ENCODE measurements at regions not wholly inside any gene's neighbourhood (a gene's known extent, or its start where the extent isn't known, plus 50 kb on each side); places are given as distances from the start of the nearest gene placed in this dataset.
"Not testable (repeated sequence)": the region's sequence is repeated elsewhere in the genome, so short reads cannot be mapped to it uniquely, and the experiment has no call there.

GRCh38 chr1:164155347-164155746 lies 403.6 kb upstream of the PBX1 start:
- no peaks in the 10 kb centered on the region for H3K9me3 ChIP-seq (ENCODE audit: low read depth, low read length)
- no peak overlapping the region for H3K9ac ChIP-seq (ENCODE audit: insufficient read length)
- no peaks in the 10 kb centered on the region for H3K36me3 ChIP-seq (ENCODE audit: insufficient read depth, low read length)
- DNase-seq (ENCODE audit: low read depth, low spot score): no peak
- TF ChIP-seq POLR2AphosphoS5 (IDR thresholded peaks at IDR 0.05; ENCODE audit: borderline replicate concordance, low read depth, low read length) (no peak), FOXP2 (optimal IDR thresholded peaks at IDR 0.05; ENCODE audit: control extremely low read depth, extremely low read length, insufficient read depth) (no peak)
- H3K27ac ChIP-seq: no peak overlapping the region
- no peak overlapping the region for H3K4me3 ChIP-seq

- Histone ChIP-seq H3K27ac (no peak overlapping the region), H3K9me3 (ENCODE audit: low read depth, low read length) (no peaks in the 10 kb centered on the region), H3K36me3 (ENCODE audit: insufficient read depth, low read length) (no peaks in the 10 kb centered on the region), H3K9ac (ENCODE audit: insufficient read length) (no peak overlapping the region), H3K4me3 (no peak overlapping the region)
- no peak for DNase-seq (ENCODE audit: low read depth, low spot score)
- TF ChIP-seq FOXP2 (optimal IDR thresholded peaks at IDR 0.05; ENCODE audit: control extremely low read depth, extremely low read length, insufficient read depth) (no peak), EZH2 (IDR thresholded peaks at IDR 0.05) (no peak), POLR2AphosphoS5 (IDR thresholded peaks at IDR 0.05; ENCODE audit: borderline replicate concordance, low read depth, low read length) (no peak)
Observed at GRCh38 chr1:164163289-164163849, 395.6 kb upstream of the PBX1 start.

GRCh38 chr1:164165466-164165865 lies 393.5 kb upstream of the PBX1 start:
- no peak for DNase-seq (ENCODE audit: low read depth, low spot score)
- H3K36me3 ChIP-seq (ENCODE audit: insufficient read depth, low read length): no peaks in the 10 kb centered on the region
- no peak overlapping the region for H3K4me3 ChIP-seq
- TF ChIP-seq POLR2AphosphoS5 (IDR thresholded peaks at IDR 0.05; ENCODE audit: borderline replicate concordance, low read depth, low read length) (no peak), FOXP2 (optimal IDR thresholded peaks at IDR 0.05; ENCODE audit: control extremely low read depth, extremely low read length, insufficient read depth) (no peak), EZH2 (IDR thresholded peaks at IDR 0.05) (no peak)
- H3K9ac ChIP-seq (ENCODE audit: insufficient read length): no peak overlapping the region
- H3K27ac ChIP-seq: no peak overlapping the region
- H3K9me3 ChIP-seq (ENCODE audit: low read depth, low read length): no peaks in the 10 kb centered on the region

DNA sequence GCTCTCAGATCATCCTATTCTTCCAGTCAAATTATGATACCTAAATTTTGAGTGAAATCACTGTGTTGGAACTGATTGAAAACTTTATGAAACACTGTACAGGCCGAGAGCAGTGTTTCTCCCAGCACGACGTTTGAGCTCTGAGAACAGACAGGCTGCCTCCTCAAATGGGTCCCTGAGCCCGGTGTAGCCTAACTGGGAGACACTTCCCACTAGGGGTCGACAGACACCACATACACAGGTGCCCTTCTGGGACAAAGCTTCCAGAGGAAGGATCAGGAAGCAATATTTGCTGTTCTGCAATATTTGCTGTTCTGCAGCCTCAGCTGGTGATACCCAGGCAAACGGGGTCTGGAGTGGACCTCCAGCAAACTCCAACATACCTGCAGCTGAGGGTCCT lies 392.5 kb upstream of the PBX1 start:
- not testable (repeated sequence) for H3K9ac ChIP-seq (ENCODE audit: insufficient read length); H3K27ac ChIP-seq; H3K36me3 ChIP-seq (ENCODE audit: insufficient read depth, low read length); H3K4me3 ChIP-seq; H3K9me3 ChIP-seq (ENCODE audit: low read depth, low read length)
- peak; percentile 3 for DNase-seq (ENCODE audit: low read depth, low spot score)

DNA sequence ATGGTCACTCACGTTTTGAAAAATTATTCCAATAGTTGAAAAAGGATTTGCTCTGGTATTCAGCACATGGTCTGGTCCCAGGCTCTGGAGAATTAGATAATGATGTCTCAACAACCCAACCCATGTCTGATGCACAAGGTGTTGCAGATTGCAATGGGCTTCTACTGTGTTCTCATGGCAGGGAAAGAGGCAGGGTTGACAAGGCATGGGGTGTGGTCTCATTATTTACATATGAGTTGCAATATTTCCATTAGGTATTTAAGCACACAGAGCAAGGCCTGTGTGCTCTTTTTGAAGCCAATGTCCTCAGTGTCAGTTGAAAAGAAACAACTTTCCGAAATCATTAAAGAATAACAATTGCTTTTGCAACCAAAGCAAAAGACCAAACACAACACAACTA lies 381.9 kb upstream of the PBX1 start:
- Histone ChIP-seq H3K27ac (no peak overlapping the region), H3K9ac (ENCODE audit: insufficient read length) (no peak overlapping the region), H3K36me3 (ENCODE audit: insufficient read depth, low read length) (no peaks in the 10 kb centered on the region), H3K9me3 (ENCODE audit: low read depth, low read length) (no peaks in the 10 kb centered on the region), H3K4me3 (no peak overlapping the region)
- TF ChIP-seq EZH2 (IDR thresholded peaks at IDR 0.05) (no peak), POLR2AphosphoS5 (IDR thresholded peaks at IDR 0.05; ENCODE audit: borderline replicate concordance, low read depth, low read length) (no peak), FOXP2 (optimal IDR thresholded peaks at IDR 0.05; ENCODE audit: control extremely low read depth, extremely low read length, insufficient read depth) (no peak)
- DNase-seq (ENCODE audit: low read depth, low spot score): no peak

DNA sequence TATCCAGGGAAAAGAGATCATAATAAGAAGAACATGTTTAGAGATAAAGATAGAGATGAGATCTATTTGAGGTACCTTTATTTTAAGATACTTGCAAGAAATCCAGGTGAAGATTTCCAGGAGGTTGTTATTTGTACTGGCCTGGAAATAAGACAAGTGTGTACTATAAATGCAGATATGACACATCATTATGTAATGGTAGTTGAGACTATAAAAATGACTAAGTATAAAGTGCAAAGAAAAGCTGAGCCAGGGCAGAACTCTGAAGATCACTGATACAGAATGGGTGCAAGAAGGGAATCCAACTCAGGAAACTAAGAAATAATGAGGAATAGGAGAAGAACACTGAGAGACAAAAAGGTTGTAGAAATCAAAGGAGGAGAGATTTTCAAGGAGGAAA lies 378.2 kb upstream of the PBX1 start:
- H3K36me3 ChIP-seq (ENCODE audit: insufficient read depth, low read length): no peaks in the 10 kb centered on the region
- H3K4me3 ChIP-seq: no peak overlapping the region
- no peaks in the 10 kb centered on the region for H3K9me3 ChIP-seq (ENCODE audit: low read depth, low read length)
- no peak overlapping the region for H3K9ac ChIP-seq (ENCODE audit: insufficient read length)
- no peak overlapping the region for H3K27ac ChIP-seq
- no peak for DNase-seq (ENCODE audit: low read depth, low spot score)
- TF ChIP-seq EZH2 (IDR thresholded peaks at IDR 0.05) (no peak), FOXP2 (optimal IDR thresholded peaks at IDR 0.05; ENCODE audit: control extremely low read depth, extremely low read length, insufficient read depth) (no peak), POLR2AphosphoS5 (IDR thresholded peaks at IDR 0.05; ENCODE audit: borderline replicate concordance, low read depth, low read length) (no peak)

DNA sequence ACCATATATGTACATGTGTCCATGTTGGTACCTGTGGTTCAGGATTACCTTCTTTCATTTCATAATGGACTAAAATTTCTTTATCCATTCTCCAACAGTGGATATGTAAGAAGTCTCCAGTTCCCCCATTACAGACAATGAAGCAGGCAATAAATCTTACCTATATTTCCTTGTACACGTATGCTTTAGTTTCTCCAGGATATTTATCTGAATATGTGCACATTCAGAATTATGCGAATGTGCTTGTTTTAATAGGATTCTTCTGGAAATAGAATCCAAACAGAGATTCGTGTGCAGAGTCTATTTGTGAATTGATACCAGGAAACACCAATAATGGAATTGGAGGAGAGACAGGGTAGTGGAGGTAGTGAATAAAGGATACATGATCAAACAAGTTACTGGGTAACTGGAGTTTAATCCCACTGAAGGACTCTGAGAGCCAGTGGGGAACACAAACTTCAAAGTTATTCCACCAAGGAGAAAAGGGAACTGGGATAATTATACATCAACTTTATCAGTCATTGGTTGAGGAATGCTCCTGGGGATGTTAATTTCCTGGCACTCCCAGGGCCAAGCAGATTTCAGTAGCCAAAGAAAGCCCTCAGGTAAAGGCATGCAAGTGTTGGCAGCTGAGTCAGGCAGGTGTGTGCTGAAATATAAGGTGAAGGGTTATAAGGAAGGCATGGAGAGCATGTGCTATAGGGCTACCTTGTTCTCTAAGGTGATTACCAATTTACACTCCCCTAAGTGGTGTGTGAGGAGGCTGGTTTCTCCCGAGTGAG lies 374.9 kb upstream of the PBX1 start:
- TF ChIP-seq POLR2AphosphoS5 (IDR thresholded peaks at IDR 0.05; ENCODE audit: borderline replicate concordance, low read depth, low read length) (no peak), EZH2 (IDR thresholded peaks at IDR 0.05) (no peak), FOXP2 (optimal IDR thresholded peaks at IDR 0.05; ENCODE audit: control extremely low read depth, extremely low read length, insufficient read depth) (no peak)
- Histone ChIP-seq H3K9me3 (ENCODE audit: low read depth, low read length) (no peaks in the 10 kb centered on the region), H3K27ac (no peak overlapping the region), H3K36me3 (ENCODE audit: insufficient read depth, low read length) (no peaks in the 10 kb centered on the region), H3K4me3 (no peak overlapping the region), H3K9ac (ENCODE audit: insufficient read length) (no peak overlapping the region)
- no peak for DNase-seq (ENCODE audit: low read depth, low spot score)

DNA sequence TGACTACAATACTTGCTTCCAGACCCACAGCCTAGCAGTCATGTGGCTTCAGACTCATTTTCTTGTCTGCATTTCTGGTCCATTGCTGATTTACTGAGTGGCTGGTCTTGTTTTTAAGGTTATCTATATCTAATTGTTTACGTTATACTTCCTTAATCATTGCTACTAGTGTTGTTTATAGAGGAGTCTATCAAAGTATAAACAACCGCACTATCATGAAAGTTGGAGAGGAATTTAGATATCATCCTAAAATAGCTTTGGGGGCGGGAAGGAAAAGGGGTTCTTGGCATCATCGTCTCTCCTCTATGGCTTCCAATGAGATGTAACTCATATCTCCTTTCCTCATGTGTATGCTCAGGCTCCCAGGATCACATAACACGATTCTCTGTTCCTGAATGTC lies 372.1 kb upstream of the PBX1 start:
- Histone ChIP-seq H3K9ac (ENCODE audit: insufficient read length) (no peak overlapping the region), H3K4me3 (no peak overlapping the region), H3K27ac (no peak overlapping the region), H3K9me3 (ENCODE audit: low read depth, low read length) (no peaks in the 10 kb centered on the region), H3K36me3 (ENCODE audit: insufficient read depth, low read length) (no peaks in the 10 kb centered on the region)
- no peak for DNase-seq (ENCODE audit: low read depth, low spot score)
- TF ChIP-seq POLR2AphosphoS5 (IDR thresholded peaks at IDR 0.05; ENCODE audit: borderline replicate concordance, low read depth, low read length) (no peak), FOXP2 (optimal IDR thresholded peaks at IDR 0.05; ENCODE audit: control extremely low read depth, extremely low read length, insufficient read depth) (no peak), EZH2 (IDR thresholded peaks at IDR 0.05) (no peak)

- H3K9ac ChIP-seq (ENCODE audit: insufficient read length): no peak overlapping the region
Observed at GRCh38 chr1:164188497-164188896, 370.5 kb upstream of the PBX1 start.

More at GRCh38 chr1:164188497-164188896, 370.5 kb upstream of the PBX1 start:
- Histone ChIP-seq H3K9me3 (ENCODE audit: low read depth, low read length) (no peaks in the 10 kb centered on the region), H3K4me3 (no peak overlapping the region), H3K36me3 (ENCODE audit: insufficient read depth, low read length) (no peaks in the 10 kb centered on the region), H3K27ac (no peak overlapping the region)
- DNase-seq (ENCODE audit: low read depth, low spot score): no peak
- no peak for TF ChIP-seq FOXP2 (optimal IDR thresholded peaks at IDR 0.05; ENCODE audit: control extremely low read depth, extremely low read length, insufficient read depth)
- no peak for TF ChIP-seq EZH2 (IDR thresholded peaks at IDR 0.05)
- no peak for TF ChIP-seq POLR2AphosphoS5 (IDR thresholded peaks at IDR 0.05; ENCODE audit: borderline replicate concordance, low read depth, low read length)
